Muscle layer of colon (tissue), 2 donors: ENCODE measurements at regions not wholly inside any gene's neighbourhood (a gene's known extent, or its start where the extent isn't known, plus 50 kb on each side); places are given as distances from the start of the nearest gene placed in this dataset.

ENCODE experiments used
- H3K27ac ChIP-seq: one replicate; pipeline ENCODE4 v1.7.0; 2013; ENCODE audit warnings: low read depth, mild to moderate bottlenecking, low read length, moderate library complexity
- H3K27me3 ChIP-seq, 2 donors: one replicate each; pipeline ENCODE4 v1.7.0; 2013; ENCODE audit warnings: low read length in 2 of 2, mild to moderate bottlenecking in 2 of 2; ENCODE audit not compliant: insufficient read depth in 2 of 2, control insufficient read depth in 1 of 2
- H3K36me3 ChIP-seq: one replicate; pipeline ENCODE4 v1.7.0; 2013; ENCODE audit warnings: mild to moderate bottlenecking, low read length; ENCODE audit not compliant: insufficient read depth
- H3K4me1 ChIP-seq: one replicate; pipeline ENCODE4 v1.7.0; 2013; ENCODE audit warnings: mild to moderate bottlenecking, low read length; ENCODE audit not compliant: insufficient read depth
- H3K4me3 ChIP-seq, 2 donors: one replicate each; pipeline ENCODE4 v1.7.0; 2013; ENCODE audit warnings: low read length in 2 of 2, low read depth in 1 of 2, mild to moderate bottlenecking in 1 of 2, moderate library complexity in 1 of 2
- H3K9ac ChIP-seq: one replicate; pipeline ENCODE4 v1.7.0; 2013; ENCODE audit warnings: low read length
- H3K9me3 ChIP-seq: one replicate; pipeline ENCODE4 v1.7.0; 2013; ENCODE audit warnings: mild to moderate bottlenecking, low read length
- donor health status: abdominal sarcoma.
- donor health status: Adenocarcinoma of cecum.

GRCh38 chr12:85580562-85581168, 255.5 kb downstream of the RASSF9 start:
- Histone ChIP-seq H3K36me3 (no peaks in the 10 kb centered on the region), H3K4me3 (no peak overlapping the region), H3K27me3 (no peaks in the 10 kb centered on the region), H3K4me1 (no peaks in the 10 kb centered on the region), H3K27ac (no peak overlapping the region), H3K9ac (no peak overlapping the region), H3K9me3 (no peaks in the 10 kb centered on the region)

DNA sequence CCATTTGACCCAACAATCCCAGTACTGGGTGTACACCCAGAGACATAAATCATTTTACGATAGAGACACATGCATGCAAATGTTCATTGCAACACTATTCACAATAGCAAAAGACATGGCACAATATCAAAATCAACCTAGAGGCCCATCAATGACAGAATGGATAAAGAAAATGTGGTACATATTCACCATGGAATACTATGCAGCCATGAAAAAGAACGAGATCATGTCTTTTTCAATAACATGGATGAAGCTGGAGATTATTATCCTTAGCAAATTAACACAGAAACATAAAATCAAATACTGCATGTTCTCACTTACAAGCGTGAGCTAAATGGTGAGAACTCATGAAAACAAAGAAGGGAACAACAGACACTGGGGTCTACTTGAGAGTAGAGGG, 249.1 kb downstream of the RASSF9 start:
- H3K4me3 ChIP-seq = no peak overlapping the region
- H3K9me3 ChIP-seq = no peaks in the 10 kb centered on the region
- H3K27ac ChIP-seq = no peak overlapping the region
- no peak overlapping the region for H3K9ac ChIP-seq
- H3K27me3 ChIP-seq = no peaks in the 10 kb centered on the region
- no peaks in the 10 kb centered on the region for H3K4me1 ChIP-seq
- no peaks in the 10 kb centered on the region for H3K36me3 ChIP-seq

DNA sequence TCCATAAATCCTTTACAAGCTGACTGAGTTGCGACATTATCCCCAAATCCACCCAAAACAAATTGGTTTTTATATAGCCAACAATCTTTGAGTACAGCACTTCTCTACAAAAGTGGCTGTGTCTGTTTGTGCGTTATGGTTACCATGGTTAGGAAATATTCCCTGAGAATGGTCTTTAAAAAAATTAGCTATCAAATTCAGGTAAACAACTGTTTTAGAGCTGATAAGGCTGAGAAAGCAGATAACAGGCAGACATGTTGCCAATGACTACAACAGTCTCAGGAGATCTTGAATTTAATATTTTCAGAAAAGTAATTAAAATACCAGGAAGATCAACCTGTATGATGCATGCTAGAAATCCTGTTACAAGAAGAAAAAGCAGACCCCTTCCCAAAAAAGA, 248.0 kb downstream of the RASSF9 start:
- no peaks in the 10 kb centered on the region for H3K4me1 ChIP-seq
- no peaks in the 10 kb centered on the region for H3K9me3 ChIP-seq
- no peak overlapping the region for H3K9ac ChIP-seq
- H3K27me3 ChIP-seq = no peaks in the 10 kb centered on the region
- no peak overlapping the region for H3K27ac ChIP-seq
- no peak overlapping the region for H3K4me3 ChIP-seq
- H3K36me3 ChIP-seq = no peaks in the 10 kb centered on the region

- Histone ChIP-seq H3K27ac (no peak overlapping the region), H3K36me3 (no peaks in the 10 kb centered on the region), H3K9me3 (no peaks in the 10 kb centered on the region), H3K4me1 (no peaks in the 10 kb centered on the region), H3K9ac (no peak overlapping the region), H3K4me3 (no peak overlapping the region), H3K27me3 (no peaks in the 10 kb centered on the region)
Measured at GRCh38 chr12:85600841-85601240, 235.4 kb downstream of the RASSF9 start.

GRCh38 chr12:85603556-85603955, 232.7 kb downstream of the RASSF9 start:
- no peak overlapping the region for H3K9ac ChIP-seq
- no peak overlapping the region for H3K4me3 ChIP-seq
- H3K36me3 ChIP-seq = no peaks in the 10 kb centered on the region
- H3K27me3 ChIP-seq = no peaks in the 10 kb centered on the region
- no peak overlapping the region for H3K27ac ChIP-seq
- no peaks in the 10 kb centered on the region for H3K4me1 ChIP-seq
- H3K9me3 ChIP-seq = no peaks in the 10 kb centered on the region

- no peak overlapping the region for H3K9ac ChIP-seq
- H3K36me3 ChIP-seq = no peaks in the 10 kb centered on the region
- H3K4me1 ChIP-seq = no peaks in the 10 kb centered on the region
- no peaks in the 10 kb centered on the region for H3K27me3 ChIP-seq
- no peak overlapping the region for H3K27ac ChIP-seq
- H3K4me3 ChIP-seq = no peak overlapping the region
- no peaks in the 10 kb centered on the region for H3K9me3 ChIP-seq
Measured at GRCh38 chr12:85606455-85606854, 229.8 kb downstream of the RASSF9 start.

GRCh38 chr12:85609778-85610177, 226.4 kb downstream of the RASSF9 start:
- Histone ChIP-seq H3K27me3 (no peaks in the 10 kb centered on the region), H3K27ac (no peak overlapping the region), H3K36me3 (no peaks in the 10 kb centered on the region), H3K4me1 (no peaks in the 10 kb centered on the region), H3K9ac (no peak overlapping the region), H3K4me3 (no peak overlapping the region), H3K9me3 (no peaks in the 10 kb centered on the region)

DNA sequence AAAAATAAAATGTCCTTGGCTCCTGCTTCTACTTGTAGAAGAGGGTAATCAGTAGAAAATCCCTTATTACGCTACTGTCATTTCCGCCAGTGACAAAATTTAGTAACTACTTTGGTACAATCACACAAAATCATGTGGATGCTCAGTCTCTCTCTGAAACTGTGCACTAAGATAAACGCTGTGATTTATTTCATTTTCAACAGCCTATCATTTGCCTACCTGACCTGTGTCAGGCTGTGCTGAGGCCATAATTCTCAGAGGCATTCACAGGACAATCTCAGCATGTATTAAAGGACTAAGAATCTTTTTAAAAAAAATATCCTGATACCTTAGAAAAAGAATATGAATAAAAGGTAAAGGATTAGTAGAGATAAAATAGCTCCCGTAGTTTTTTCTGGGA, 226.0 kb downstream of the RASSF9 start:
- Histone ChIP-seq H3K4me3 (no peak overlapping the region), H3K27me3 (no peaks in the 10 kb centered on the region), H3K9ac (no peak overlapping the region), H3K4me1 (no peaks in the 10 kb centered on the region), H3K36me3 (no peaks in the 10 kb centered on the region), H3K9me3 (no peaks in the 10 kb centered on the region), H3K27ac (no peak overlapping the region)

- no peaks in the 10 kb centered on the region for H3K36me3 ChIP-seq
- no peak overlapping the region for H3K27ac ChIP-seq
- no peaks in the 10 kb centered on the region for H3K27me3 ChIP-seq
- no peak overlapping the region for H3K4me3 ChIP-seq
- H3K9me3 ChIP-seq = no peaks in the 10 kb centered on the region
- no peaks in the 10 kb centered on the region for H3K4me1 ChIP-seq
- H3K9ac ChIP-seq = no peak overlapping the region
Measured at GRCh38 chr12:85616201-85616600, 220.0 kb downstream of the RASSF9 start.

GRCh38 chr12:85617307-85618091, 218.7 kb downstream of the RASSF9 start:
- Histone ChIP-seq H3K9ac (no peak overlapping the region), H3K4me1 (no peaks in the 10 kb centered on the region), H3K9me3 (no peaks in the 10 kb centered on the region), H3K27me3 (no peaks in the 10 kb centered on the region), H3K27ac (no peak overlapping the region), H3K4me3 (no peak overlapping the region), H3K36me3 (no peaks in the 10 kb centered on the region)

DNA sequence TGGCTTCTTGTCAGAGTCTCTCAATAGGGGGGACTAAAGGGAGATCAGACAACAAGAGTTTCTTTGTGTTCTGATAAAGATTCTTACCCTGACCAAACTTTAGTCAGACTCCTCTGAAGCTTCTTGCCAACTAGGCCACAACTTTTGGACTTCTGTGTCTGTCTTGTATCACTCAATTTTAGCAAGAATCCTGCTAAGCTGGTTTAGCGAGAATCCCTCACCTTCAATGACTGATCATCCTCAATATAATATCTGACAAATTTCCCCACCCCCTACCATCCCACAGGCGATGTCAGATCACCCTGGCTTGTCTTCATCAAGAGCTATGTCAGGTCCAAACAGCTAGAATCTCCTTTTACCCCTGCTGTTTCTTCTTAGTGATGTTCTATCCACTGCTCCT, 215.2 kb downstream of the RASSF9 start:
- Histone ChIP-seq H3K4me3 (no peak overlapping the region), H3K4me1 (no peaks in the 10 kb centered on the region), H3K27ac (no peak overlapping the region), H3K9ac (no peak overlapping the region), H3K9me3 (no peaks in the 10 kb centered on the region), H3K27me3 (no peaks in the 10 kb centered on the region), H3K36me3 (no peaks in the 10 kb centered on the region)

DNA sequence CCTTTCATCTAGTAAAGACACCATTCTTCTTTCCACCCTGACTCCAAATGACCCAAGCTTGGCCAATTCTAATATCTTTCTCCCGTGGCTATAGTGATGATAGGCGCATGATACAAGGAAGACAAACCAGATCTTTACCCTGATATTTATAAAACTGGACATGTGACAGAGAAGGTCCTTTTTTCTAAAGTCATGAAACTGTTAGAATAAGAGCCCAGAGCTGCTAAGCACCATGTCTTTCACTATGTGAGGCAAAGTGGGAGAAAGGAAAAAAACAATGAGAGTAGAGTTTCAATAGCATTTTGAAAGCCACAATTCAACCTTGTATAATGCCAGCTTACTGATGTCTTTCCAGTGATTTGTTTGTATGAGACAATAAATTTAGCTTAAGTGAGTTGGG, 212.4 kb downstream of the RASSF9 start:
- no peaks in the 10 kb centered on the region for H3K4me1 ChIP-seq
- no peaks in the 10 kb centered on the region for H3K36me3 ChIP-seq
- no peak overlapping the region for H3K9ac ChIP-seq
- no peaks in the 10 kb centered on the region for H3K27me3 ChIP-seq
- H3K9me3 ChIP-seq = no peaks in the 10 kb centered on the region
- no peak overlapping the region for H3K27ac ChIP-seq
- H3K4me3 ChIP-seq = no peak overlapping the region
